Neuronal stem cell (in vitro differentiated cells): ENCODE measurements at regions not wholly inside any gene's neighbourhood (a gene's known extent, or its start where the extent isn't known, plus 50 kb on each side); places are given as distances from the start of the nearest gene placed in this dataset.

Experiments used
- DNase-seq: peaks from one replicate; pipeline ENCODE4 v3.0.0-alpha.2; 2013; ENCODE audit warnings: low spot score
- H2AFZ ChIP-seq: one replicate; pipeline ENCODE4 v1.6.1; 2013; ENCODE audit warnings: mild to moderate bottlenecking, low read length, inconsistent platforms
- H2AK5ac ChIP-seq: 2 replicates; pipeline ENCODE4 v1.6.1; 2013; ENCODE audit warnings: low read depth, mild to moderate bottlenecking, inconsistent platforms, low read length, moderate library complexity, mixed read lengths
- H2BK120ac ChIP-seq: 2 replicates; pipeline ENCODE4 v1.6.1; 2013; ENCODE audit warnings: low read depth, mild to moderate bottlenecking, inconsistent platforms, low read length, moderate library complexity, mixed read lengths
- H2BK12ac ChIP-seq: one replicate; pipeline ENCODE4 v1.6.1; 2013; ENCODE audit warnings: low read length, inconsistent platforms
- H2BK15ac ChIP-seq: 2 replicates; pipeline ENCODE4 v1.6.1; 2013; ENCODE audit warnings: mild to moderate bottlenecking, low read length, inconsistent platforms, mixed read lengths
- H2BK5ac ChIP-seq: one replicate; pipeline ENCODE4 v1.6.1; 2013; ENCODE audit warnings: inconsistent platforms, mild to moderate bottlenecking, low read length, moderate library complexity
- H3K14ac ChIP-seq: one replicate; pipeline ENCODE4 v1.6.1; 2013; ENCODE audit warnings: low read length, inconsistent platforms
- H3K18ac ChIP-seq: 2 replicates; pipeline ENCODE4 v1.6.1; 2013; ENCODE audit warnings: low read length, inconsistent platforms
- H3K23ac ChIP-seq: 2 replicates; pipeline ENCODE4 v1.6.1; 2013; ENCODE audit warnings: low read depth, mild to moderate bottlenecking, mixed read lengths, low read length, inconsistent platforms; ENCODE audit not compliant: poor library complexity
- H3K27ac ChIP-seq: replicated peaks from 3 replicates; pipeline ENCODE4 v1.5.1; 2013; ENCODE audit warnings: low read length, inconsistent platforms
- H3K27me3 ChIP-seq, 3 experiments: 2 replicates each; pipeline ENCODE4 v1.6.1; 2013; ENCODE audit warnings: low read length in 3 of 3, mild to moderate bottlenecking in 2 of 3, inconsistent platforms in 1 of 3, low read depth in 1 of 3, mixed read lengths in 1 of 3, moderate library complexity in 1 of 3; ENCODE audit not compliant: control insufficient read depth in 3 of 3, insufficient read depth in 3 of 3
- H3K36me3 ChIP-seq, 2 donors: replicated peaks in 1 of 2; 2 replicates each; pipeline ENCODE4 v1.6.1; 2013; ENCODE audit warnings: low read length in 2 of 2; ENCODE audit not compliant: control insufficient read depth in 2 of 2, insufficient read depth in 2 of 2
- H3K4ac ChIP-seq: 2 replicates; pipeline ENCODE4 v1.6.1; 2013; ENCODE audit warnings: inconsistent platforms, mild to moderate bottlenecking, low read length, moderate library complexity
- H3K4me1 ChIP-seq, 2 donors: 1 replicate in 1 of 2; 2 replicates in 1 of 2; pipeline ENCODE4 v1.6.1; 2013; ENCODE audit warnings: low read length in 2 of 2, low read depth in 1 of 2; ENCODE audit not compliant: control insufficient read depth in 2 of 2, insufficient read depth in 1 of 2
- H3K4me2 ChIP-seq: one replicate; pipeline ENCODE4 v1.6.1; 2013; ENCODE audit warnings: mild to moderate bottlenecking, low read length, inconsistent platforms; ENCODE audit not compliant: insufficient read depth, poor library complexity, severe bottlenecking
- H3K4me3 ChIP-seq, 2 donors: 2 replicates each; pipeline ENCODE4 v1.5.1; 2013; ENCODE audit warnings: low read length in 2 of 2, mild to moderate bottlenecking in 2 of 2, inconsistent platforms in 1 of 2, moderate library complexity in 1 of 2
- H3K79me1 ChIP-seq: one replicate; pipeline ENCODE4 v1.6.1; 2013; ENCODE audit warnings: low read depth, mild to moderate bottlenecking, inconsistent platforms, low read length, moderate library complexity
- H3K9ac ChIP-seq: one replicate; pipeline ENCODE4 v1.6.1; 2013; ENCODE audit warnings: mild to moderate bottlenecking, low read depth, low read length, inconsistent platforms; ENCODE audit not compliant: poor library complexity
- H3K9me3 ChIP-seq, 2 donors: replicated peaks in 1 of 2; 2 replicates each; pipeline versions ENCODE3 to v1.6.1; 2013; ENCODE audit warnings: low read length in 2 of 2, mild to moderate bottlenecking in 2 of 2, inconsistent platforms in 1 of 2, low read depth in 1 of 2, mixed read lengths in 1 of 2, moderate library complexity in 1 of 2; ENCODE audit not compliant: control insufficient read depth in 2 of 2, insufficient read depth in 1 of 2
- H4K8ac ChIP-seq: one replicate; pipeline ENCODE4 v1.6.1; 2013; ENCODE audit warnings: low read depth, mild to moderate bottlenecking, inconsistent platforms, low read length, moderate library complexity
- H4K91ac ChIP-seq: one replicate; pipeline ENCODE4 v1.6.1; 2013; ENCODE audit warnings: low read length, low read depth, mild to moderate bottlenecking, inconsistent platforms; ENCODE audit not compliant: poor library complexity
- WGBS, 2 donors: extraction: QIAGEN DNeasy Blood & Tissue Kit; methylation state at CpG; one replicate each; pipeline ENCODE4 v1.1.7; 2013; ENCODE audit warnings: missing lambda C conversion rate in 2 of 2, mixed read lengths in 1 of 2; ENCODE audit not compliant: insufficient read length in 2 of 2, insufficient replicate concordance in 1 of 2; ENCODE audit errors: extremely low coverage in 2 of 2; 5-methylcytosine and 5-hydroxymethylcytosine counted together

- Histone ChIP-seq H2BK120ac (no peak overlapping the region), H3K9me3 (peaks cover 0 to 9% of the 10 kb centered on the region in 2 donors), H3K4me1 (peaks cover 9 to 11% of the 10 kb centered on the region in 2 donors), H3K18ac (no peak overlapping the region), H3K9ac (no peak overlapping the region), H2BK12ac (no peak overlapping the region), H3K36me3 (no peaks in the 10 kb centered on the region), H3K4me3 (no peak overlapping the region), H3K14ac (no peak overlapping the region), H3K23ac (no peak overlapping the region), H3K27me3 (no peaks in the 10 kb centered on the region), H2BK5ac (no peak overlapping the region), H2BK15ac (no peak overlapping the region), H2AK5ac (no peak overlapping the region), H4K91ac (no peak overlapping the region), H4K8ac (no peak overlapping the region), H3K4me2 (no peak overlapping the region), H3K4ac (no peak overlapping the region), H2AFZ (no peak overlapping the region), H3K27ac (no peak overlapping the region), H3K79me1 (no peaks in the 10 kb centered on the region)
- no CpG with 5 or more reads among the region's 4 CpGs for WGBS, 2 donors
- no peak for DNase-seq
Observed at GRCh38 chr10:33552290-33552689, 217.8 kb upstream of the NRP1 start.

- H3K9me3 ChIP-seq: peaks cover 0 to 9% of the 10 kb centered on the region in 2 donors
- H2AFZ ChIP-seq: peak overlapping the region; percentile 16
- no peak overlapping the region for H3K9ac ChIP-seq
- no peak overlapping the region for H4K8ac ChIP-seq
- H4K91ac ChIP-seq: no peak overlapping the region
- H3K14ac ChIP-seq: no peak overlapping the region
- H2AK5ac ChIP-seq: no peak overlapping the region
- no peak overlapping the region for H3K23ac ChIP-seq
- no peaks in the 10 kb centered on the region for H3K36me3 ChIP-seq
- no peak overlapping the region for H3K27ac ChIP-seq
- no peak overlapping the region for H3K18ac ChIP-seq
- H2BK15ac ChIP-seq: no peak overlapping the region
- peaks cover 6 to 9% of the 10 kb centered on the region in 2 donors for H3K4me1 ChIP-seq
- no peak overlapping the region for H3K4me2 ChIP-seq
- no peak overlapping the region for H2BK12ac ChIP-seq
- no peak overlapping the region for H3K4me3 ChIP-seq
- H3K27me3 ChIP-seq: no peaks in the 10 kb centered on the region
- no peak for DNase-seq
- no peak overlapping the region for H3K4ac ChIP-seq
- H3K79me1 ChIP-seq: no peaks in the 10 kb centered on the region
- H2BK5ac ChIP-seq: no peak overlapping the region
- no peak overlapping the region for H2BK120ac ChIP-seq
- WGBS, 2 donors: no CpG with 5 or more reads among the region's 1 CpG
Observed at GRCh38 chr10:33550811-33551210, 216.3 kb upstream of the NRP1 start.

- Histone ChIP-seq H3K14ac (no peak overlapping the region), H2BK15ac (no peak overlapping the region), H2AFZ (no peak overlapping the region), H3K23ac (no peak overlapping the region), H3K9ac (no peak overlapping the region), H2BK120ac (no peak overlapping the region), H3K18ac (no peak overlapping the region), H2BK5ac (no peak overlapping the region), H3K36me3 (no peaks in the 10 kb centered on the region), H3K4me1 (peaks cover under 1 to 2% of the 10 kb centered on the region in 2 donors), H3K79me1 (no peaks in the 10 kb centered on the region), H3K4me3 (no peak overlapping the region), H3K4me2 (no peak overlapping the region), H3K27ac (no peak overlapping the region), H4K8ac (no peak overlapping the region), H4K91ac (no peak overlapping the region), H3K9me3 (peaks cover 0 to 17% of the 10 kb centered on the region in 2 donors), H2AK5ac (no peak overlapping the region), H3K27me3 (no peaks in the 10 kb centered on the region), H2BK12ac (no peak overlapping the region), H3K4ac (no peak overlapping the region)
- no peak for DNase-seq
- WGBS, 2 donors: no CpG with 5 or more reads among the region's 2 CpGs
Observed at GRCh38 chr10:33547976-33548375, 213.5 kb upstream of the NRP1 start.

- Histone ChIP-seq H3K23ac (no peak overlapping the region), H3K4ac (no peak overlapping the region), H2BK15ac (no peak overlapping the region), H3K4me3 (no peak overlapping the region), H3K79me1 (no peaks in the 10 kb centered on the region), H2AFZ (no peak overlapping the region), H3K18ac (no peak overlapping the region), H2BK5ac (no peak overlapping the region), H3K27me3 (no peaks in the 10 kb centered on the region), H2BK120ac (no peak overlapping the region), H4K91ac (no peak overlapping the region), H3K4me2 (no peak overlapping the region), H2AK5ac (no peak overlapping the region), H3K9ac (no peak overlapping the region), H3K14ac (no peak overlapping the region), H3K27ac (no peak overlapping the region), H3K36me3 (no peaks in the 10 kb centered on the region), H4K8ac (no peak overlapping the region), H2BK12ac (no peak overlapping the region), H3K4me1 (peaks cover 0 to 2% of the 10 kb centered on the region in 2 donors), H3K9me3 (peaks cover 0 to 20% of the 10 kb centered on the region in 2 donors)
- no peak for DNase-seq
- no CpG with 5 or more reads among the region's 1 CpG for WGBS, 2 donors
Observed at GRCh38 chr10:33546031-33546430, 211.6 kb upstream of the NRP1 start.
